ENCODE measurements at regions not wholly inside any gene's neighbourhood (a gene's known extent, or its start where the extent isn't known, plus 50 kb on each side); places are given as distances from the start of the nearest gene placed in this dataset.

DNA sequence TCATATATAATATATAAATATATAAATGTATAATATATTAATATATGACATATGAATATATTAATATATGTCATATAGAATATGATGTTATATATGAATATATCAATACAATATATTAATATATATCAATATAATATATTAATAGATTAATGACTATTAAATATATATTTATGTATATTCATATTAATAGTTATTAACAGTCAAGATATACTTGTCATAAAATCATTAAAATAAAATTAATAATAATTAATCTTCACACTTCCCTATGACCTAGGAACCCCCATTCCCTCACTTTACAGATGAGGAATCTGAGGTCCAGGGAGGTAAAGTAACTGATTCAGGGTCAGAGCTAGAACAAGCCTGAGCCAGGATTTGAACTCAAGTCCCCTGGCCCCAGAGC is 70.6 kb upstream of the SLC6A11 start (continued):
- TF ChIP-seq ATF3 (IDR thresholded peaks at IDR 0.05) (no peak), SIN3A (IDR thresholded peaks at IDR 0.05; ENCODE audit: low read depth) (no peak), SRF (IDR thresholded peaks at IDR 0.05; ENCODE audit: low read depth) (no peak), CBX3 (IDR thresholded peaks at IDR 0.05; ENCODE audit: low read depth) (no peak), EZH2 (IDR thresholded peaks at IDR 0.05) (no peak), REST (IDR thresholded peaks at IDR 0.05; ENCODE audit: low read depth) (no peak), POLR2A (IDR thresholded peaks at IDR 0.05; ENCODE audit: borderline replicate concordance, extremely low read depth, insufficient read depth, insufficient read length) (no peak), SP1 (IDR thresholded peaks at IDR 0.05; ENCODE audit: low read depth) (no peak)

DNA sequence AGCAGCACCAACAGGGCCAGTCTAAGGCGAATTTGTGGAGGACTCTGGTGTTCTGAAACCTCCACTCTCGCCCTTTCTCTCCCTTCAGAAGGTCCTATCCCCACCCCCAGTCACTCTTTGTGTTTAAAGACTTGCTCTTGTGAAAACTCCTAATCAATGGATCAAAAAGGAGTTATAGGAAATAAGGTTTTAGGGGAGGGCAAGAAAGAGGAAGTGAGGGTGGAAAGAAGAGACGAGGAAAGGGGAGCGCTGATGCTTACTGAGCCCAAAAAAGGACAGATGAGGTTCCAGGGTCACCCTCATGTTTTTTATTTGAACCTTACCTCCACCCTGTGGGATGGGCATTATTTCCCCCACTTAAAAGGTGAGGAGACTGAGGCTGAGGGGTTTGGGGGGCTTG is 70.0 kb upstream of the SLC6A11 start:
- Histone ChIP-seq H3K9ac (ENCODE audit: low read length) (no peak overlapping the region), H3K27me3 (ENCODE audit: insufficient read depth, low read length) (peaks cover 51% of the 10 kb centered on the region), H4K20me1 (ENCODE audit: insufficient read depth) (no peaks in the 10 kb centered on the region), H2AFZ (ENCODE audit: low read depth, low read length, poor library complexity, severe bottlenecking) (no peak overlapping the region), H3K4me3 (replicated peaks in 1 of 2; ENCODE audit: low read depth in 1 of 2, low read length in 2 of 2) (no peak overlapping the region), H3K27ac (ENCODE audit: low read depth, low read length) (no peak overlapping the region), H3K36me3 (ENCODE audit: control insufficient read depth in 1 of 2, insufficient read depth in 2 of 2, low read length in 2 of 2) (no peaks in the 10 kb centered on the region), H3K4me1 (ENCODE audit: control insufficient read depth in 1 of 2, insufficient read depth in 2 of 2, low read length in 2 of 2) (no peaks in the 10 kb centered on the region), H3K9me2 (ENCODE audit: insufficient read depth) (no peaks in the 10 kb centered on the region), H3K79me2 (ENCODE audit: insufficient read depth, low read length) (no peaks in the 10 kb centered on the region), H3K4me2 (ENCODE audit: low read length) (no peak overlapping the region), H3K9me3 (ENCODE audit: control insufficient read depth in 1 of 2, insufficient read depth in 1 of 2, low read depth in 1 of 2, low read length in 2 of 2) (no peaks in the 10 kb centered on the region)
- POLR2A ChIA-PET, result no interaction called here
- BruUV-seq (replicated peaks), result no TSS peak
- RAD21 ChIA-PET (ENCODE audit: low non-redundant PET in 1 of 2, low total read pairs in 2 of 2, uncharacterized antibody in 2 of 2, unreplicated experiment in 2 of 2), result no interaction called here
- CTCF ChIA-PET, result no interaction called here
- intact Hi-C loops (cut with micrococcal nuclease), result no loop called here
- DNase-seq (ENCODE audit: low read depth, low spot score) (no peak), ATAC-seq (no peak)
- no peak for TF ChIP-seq CEBPB (IDR thresholded peaks at IDR 0.05; ENCODE audit: low read depth)
- no peak for TF ChIP-seq SIN3A (IDR thresholded peaks at IDR 0.05; ENCODE audit: low read depth)
- TF ChIP-seq SP1 (IDR thresholded peaks at IDR 0.05; ENCODE audit: low read depth), result no peak
- TF ChIP-seq, protein P1, sequence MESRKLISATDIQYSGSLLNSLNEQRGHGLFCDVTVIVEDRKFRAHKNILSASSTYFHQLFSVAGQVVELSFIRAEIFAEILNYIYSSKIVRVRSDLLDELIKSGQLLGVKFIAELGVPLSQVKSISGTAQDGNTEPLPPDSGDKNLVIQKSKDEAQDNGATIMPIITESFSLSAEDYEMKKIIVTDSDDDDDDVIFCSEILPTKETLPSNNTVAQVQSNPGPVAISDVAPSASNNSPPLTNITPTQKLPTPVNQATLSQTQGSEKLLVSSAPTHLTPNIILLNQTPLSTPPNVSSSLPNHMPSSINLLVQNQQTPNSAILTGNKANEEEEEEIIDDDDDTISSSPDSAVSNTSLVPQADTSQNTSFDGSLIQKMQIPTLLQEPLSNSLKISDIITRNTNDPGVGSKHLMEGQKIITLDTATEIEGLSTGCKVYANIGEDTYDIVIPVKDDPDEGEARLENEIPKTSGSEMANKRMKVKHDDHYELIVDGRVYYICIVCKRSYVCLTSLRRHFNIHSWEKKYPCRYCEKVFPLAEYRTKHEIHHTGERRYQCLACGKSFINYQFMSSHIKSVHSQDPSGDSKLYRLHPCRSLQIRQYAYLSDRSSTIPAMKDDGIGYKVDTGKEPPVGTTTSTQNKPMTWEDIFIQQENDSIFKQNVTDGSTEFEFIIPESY (IDR thresholded peaks at IDR 0.05; ENCODE audit: extremely low read depth, insufficient replicate concordance, low read length), result no peak
- no peak for TF ChIP-seq EZH2 (IDR thresholded peaks at IDR 0.05)
- TF ChIP-seq ATF3 (IDR thresholded peaks at IDR 0.05), result no peak
- TF ChIP-seq ZNF274 (IDR thresholded peaks at IDR 0.05; ENCODE audit: low read depth, low read length), result no peak
- no peak for TF ChIP-seq CTCF (IDR thresholded peaks at IDR 0.05 in 2 of 3, conservative IDR thresholded peaks at IDR 0.05 in 1 of 3; ENCODE audit: borderline replicate concordance in 1 of 3, insufficient read depth in 1 of 3, low read depth in 2 of 3, low read length in 2 of 3)
- no peak for TF ChIP-seq SRF (IDR thresholded peaks at IDR 0.05; ENCODE audit: low read depth)
- TF ChIP-seq ZFX (IDR thresholded peaks at IDR 0.05), result no peak
- no peak for TF ChIP-seq EZH2phosphoT487 (IDR thresholded peaks at IDR 0.05; ENCODE audit: borderline replicate concordance)
- no peak for TF ChIP-seq YY1 (IDR thresholded peaks at IDR 0.05; ENCODE audit: extremely low read depth, insufficient replicate concordance, low read depth, low read length)
- TF ChIP-seq MAX (IDR thresholded peaks at IDR 0.05), result no peak
- no peak for TF ChIP-seq RAD21 (IDR thresholded peaks at IDR 0.05; ENCODE audit: low read depth)

All from HCT116 (cell line).